ENCODE measurements at regions not wholly inside any gene's neighbourhood (a gene's known extent, or its start where the extent isn't known, plus 50 kb on each side); places are given as distances from the start of the nearest gene placed in this dataset.

DNA sequence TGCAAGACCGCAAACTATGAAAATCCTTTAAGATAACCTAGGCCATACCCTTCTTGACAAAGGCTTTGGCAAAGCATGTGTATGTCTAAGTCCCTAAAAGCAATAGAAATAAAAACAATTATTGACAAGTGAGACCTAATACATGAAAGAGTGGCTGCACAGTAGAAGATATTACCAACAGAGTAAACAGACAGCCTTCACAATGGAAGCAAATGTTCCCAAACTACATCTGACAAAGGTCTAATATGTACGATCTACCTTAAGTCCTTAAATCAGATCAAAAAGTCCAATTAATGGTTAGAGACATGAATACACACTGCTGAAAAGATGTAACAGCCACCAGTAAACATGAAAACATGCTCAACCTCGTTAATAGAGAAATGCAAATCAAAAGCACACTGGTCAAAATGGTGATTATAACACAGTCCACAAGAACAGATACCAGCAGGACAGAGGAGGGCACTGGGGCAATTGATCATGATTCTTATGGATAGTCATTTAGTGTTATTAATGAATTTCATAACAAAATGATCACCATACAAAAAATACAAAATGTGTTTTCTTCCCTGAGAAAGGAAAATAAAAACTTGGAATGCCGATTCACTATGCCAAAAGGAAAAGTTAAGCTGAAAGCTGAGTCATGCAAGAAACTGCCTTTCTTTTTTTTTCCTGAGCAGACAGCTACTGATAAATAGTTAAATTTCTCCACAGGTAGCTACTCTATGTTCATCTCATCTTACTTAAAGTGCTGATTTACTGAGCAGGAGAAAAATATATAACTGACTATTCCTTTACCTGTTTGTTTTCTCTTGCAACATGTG, 102.6 kb upstream of the VPREB1 start:
- Histone ChIP-seq H3K27me3 (peaks cover 51% of the 10 kb centered on the region), H3K9me3 (no peaks in the 10 kb centered on the region)
- TF ChIP-seq, protein P1, sequence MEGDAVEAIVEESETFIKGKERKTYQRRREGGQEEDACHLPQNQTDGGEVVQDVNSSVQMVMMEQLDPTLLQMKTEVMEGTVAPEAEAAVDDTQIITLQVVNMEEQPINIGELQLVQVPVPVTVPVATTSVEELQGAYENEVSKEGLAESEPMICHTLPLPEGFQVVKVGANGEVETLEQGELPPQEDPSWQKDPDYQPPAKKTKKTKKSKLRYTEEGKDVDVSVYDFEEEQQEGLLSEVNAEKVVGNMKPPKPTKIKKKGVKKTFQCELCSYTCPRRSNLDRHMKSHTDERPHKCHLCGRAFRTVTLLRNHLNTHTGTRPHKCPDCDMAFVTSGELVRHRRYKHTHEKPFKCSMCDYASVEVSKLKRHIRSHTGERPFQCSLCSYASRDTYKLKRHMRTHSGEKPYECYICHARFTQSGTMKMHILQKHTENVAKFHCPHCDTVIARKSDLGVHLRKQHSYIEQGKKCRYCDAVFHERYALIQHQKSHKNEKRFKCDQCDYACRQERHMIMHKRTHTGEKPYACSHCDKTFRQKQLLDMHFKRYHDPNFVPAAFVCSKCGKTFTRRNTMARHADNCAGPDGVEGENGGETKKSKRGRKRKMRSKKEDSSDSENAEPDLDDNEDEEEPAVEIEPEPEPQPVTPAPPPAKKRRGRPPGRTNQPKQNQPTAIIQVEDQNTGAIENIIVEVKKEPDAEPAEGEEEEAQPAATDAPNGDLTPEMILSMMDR (IDR thresholded peaks at IDR 0.05; ENCODE audit: low read depth, low read length), result no peak

DNA sequence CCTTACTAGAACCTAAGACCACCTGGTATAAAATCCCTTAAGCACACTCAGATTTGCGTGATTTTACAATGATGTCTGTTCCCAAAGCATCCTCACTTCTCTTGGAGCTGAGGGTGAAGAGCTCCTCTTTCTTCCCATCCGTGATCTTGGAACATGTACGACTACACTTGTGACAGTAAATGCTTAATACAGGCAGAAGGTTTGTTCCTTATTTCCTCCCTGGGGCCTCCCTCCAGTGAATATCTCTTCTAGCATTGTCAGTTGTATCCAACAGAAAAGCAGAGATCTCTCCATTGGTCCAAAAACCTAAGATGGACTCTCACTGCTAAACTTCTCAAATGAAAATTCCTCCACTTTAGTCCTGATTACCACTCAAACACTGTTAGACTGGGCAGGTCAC, 103.6 kb upstream of the VPREB1 start:
- Histone ChIP-seq H3K9me3 (no peaks in the 10 kb centered on the region), H3K36me3 (no peaks in the 10 kb centered on the region), H3K4me3 (ENCODE audit: low read depth, low read length) (no peak overlapping the region), H3K4me1 (no peaks in the 10 kb centered on the region), H3K27me3 (peaks cover 51% of the 10 kb centered on the region)
- DNase-seq, result no peak
- TF ChIP-seq, protein P1 (IDR thresholded peaks at IDR 0.05; ENCODE audit: low read depth, low read length), result no peak

More for the DNA sequence above, 102.6 kb upstream of the VPREB1 start:
- H3K4me3 ChIP-seq (ENCODE audit: low read depth, low read length), result no peak overlapping the region
- H3K4me1 ChIP-seq, result no peaks in the 10 kb centered on the region
- DNase-seq, result no peak
- no peaks in the 10 kb centered on the region for H3K36me3 ChIP-seq

DNA sequence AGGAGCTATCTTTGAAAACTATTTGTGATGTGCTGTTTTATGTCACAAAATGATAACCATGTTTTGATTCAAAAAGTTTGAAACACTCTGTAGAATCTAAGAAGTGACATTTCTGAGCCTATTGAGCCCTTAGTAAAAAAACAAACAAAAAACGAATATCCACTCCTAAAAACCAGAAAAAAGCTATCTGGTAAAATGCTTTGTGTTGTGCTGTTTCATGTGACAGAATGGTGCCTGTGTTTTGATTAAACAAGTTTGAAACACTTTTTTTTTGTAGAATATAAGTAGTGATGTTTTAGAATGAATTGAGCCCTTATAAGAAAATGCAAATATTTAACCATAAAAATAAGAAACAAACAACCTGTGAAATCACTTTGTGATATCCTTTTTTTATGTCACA, 105.2 kb upstream of the VPREB1 start:
- Histone ChIP-seq H3K4me3 (ENCODE audit: low read depth, low read length) (no peak overlapping the region), H3K27me3 (peaks cover 61% of the 10 kb centered on the region), H3K36me3 (no peaks in the 10 kb centered on the region), H3K9me3 (no peaks in the 10 kb centered on the region), H3K4me1 (no peaks in the 10 kb centered on the region)
- no peak for DNase-seq
- TF ChIP-seq, protein P1 (IDR thresholded peaks at IDR 0.05; ENCODE audit: low read depth, low read length), result no peak

DNA sequence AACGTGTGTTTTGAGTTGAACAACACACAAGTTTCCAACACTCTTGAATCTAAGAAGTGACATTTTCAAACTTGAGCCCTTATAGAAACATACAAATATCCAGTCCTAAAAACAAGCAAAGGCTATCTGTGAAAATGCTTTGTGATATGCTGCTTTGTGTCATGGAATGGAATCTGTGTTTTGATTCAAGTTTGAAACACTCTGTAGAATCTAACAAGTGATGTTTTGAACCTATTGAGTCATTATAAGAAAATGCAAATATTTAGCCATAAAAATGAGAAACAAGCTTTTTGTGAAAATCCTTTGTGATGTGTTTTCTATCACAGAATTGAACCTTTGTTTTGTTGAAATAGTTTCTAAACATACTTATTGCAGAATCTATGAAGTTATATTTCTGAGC, 105.7 kb upstream of the VPREB1 start:
- no peak for DNase-seq
- Histone ChIP-seq H3K4me1 (no peaks in the 10 kb centered on the region), H3K9me3 (no peaks in the 10 kb centered on the region), H3K4me3 (ENCODE audit: low read depth, low read length) (no peak overlapping the region), H3K27me3 (peaks cover 62% of the 10 kb centered on the region), H3K36me3 (no peaks in the 10 kb centered on the region)
- TF ChIP-seq, protein P1 (IDR thresholded peaks at IDR 0.05; ENCODE audit: low read depth, low read length), result no peak

DNA sequence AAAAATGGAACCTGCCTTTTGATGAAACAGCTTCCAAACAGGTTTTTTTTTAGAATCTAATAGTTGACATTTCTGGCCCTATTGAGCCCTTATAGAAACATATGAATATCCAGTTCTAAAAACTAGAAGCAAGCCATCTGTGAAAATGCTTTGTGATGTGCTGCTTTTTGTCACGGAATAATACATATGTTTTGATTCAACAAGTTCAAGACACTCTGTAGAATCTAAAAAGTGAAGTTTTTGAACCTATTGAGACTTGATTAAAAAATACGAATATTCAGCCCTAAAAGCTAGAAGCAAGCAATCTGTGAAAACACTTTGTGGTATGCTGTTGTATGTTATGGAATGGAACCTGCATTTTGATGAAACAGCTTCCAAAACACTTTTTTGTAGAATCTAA, 106.7 kb upstream of the VPREB1 start:
- Histone ChIP-seq H3K4me3 (ENCODE audit: low read depth, low read length) (no peak overlapping the region), H3K9me3 (no peaks in the 10 kb centered on the region), H3K27me3 (peaks cover 62% of the 10 kb centered on the region), H3K36me3 (no peaks in the 10 kb centered on the region), H3K4me1 (no peaks in the 10 kb centered on the region)
- TF ChIP-seq, protein P1 (IDR thresholded peaks at IDR 0.05; ENCODE audit: low read depth, low read length), result no peak
- no peak for DNase-seq

DNA sequence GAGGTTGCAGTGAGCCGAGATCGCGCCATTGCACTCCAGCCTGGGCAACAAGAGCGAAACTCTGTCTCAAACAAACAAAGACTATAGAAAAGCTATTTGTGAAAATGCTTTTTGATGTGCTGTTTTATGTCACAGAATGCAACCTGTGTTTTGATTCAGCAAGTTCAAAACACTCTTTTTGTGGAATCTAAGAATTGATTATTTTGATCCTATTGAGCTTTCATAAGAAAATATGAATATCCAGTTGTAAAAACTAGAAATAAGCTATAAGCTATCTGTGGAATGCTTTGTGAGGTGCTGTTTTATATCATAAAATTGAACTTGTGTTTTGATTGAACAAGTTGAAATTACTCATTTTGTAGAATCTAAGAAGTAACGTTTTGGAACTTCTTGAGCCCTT, 110.7 kb upstream of the VPREB1 start:
- DNase-seq, result no peak
- Histone ChIP-seq H3K9me3 (no peaks in the 10 kb centered on the region), H3K4me1 (no peaks in the 10 kb centered on the region), H3K4me3 (ENCODE audit: low read depth, low read length) (no peak overlapping the region), H3K27me3 (peaks cover 60% of the 10 kb centered on the region), H3K36me3 (no peaks in the 10 kb centered on the region)
- TF ChIP-seq, protein P1 (IDR thresholded peaks at IDR 0.05; ENCODE audit: low read depth, low read length), result no peak

All from BE2C (cell line).